Endothelial cell of hepatic sinusoid (primary cell): ENCODE measurements at regions not wholly inside any gene's neighbourhood (a gene's known extent, or its start where the extent isn't known, plus 50 kb on each side); places are given as distances from the start of the nearest gene placed in this dataset.

Experiments
- in situ Hi-C: cut with HindIII; loops from 2 replicates; pipeline ENCODE4 v1.10.0; 2017; ENCODE audit warnings: low sequenced_read_pairs

DNA sequence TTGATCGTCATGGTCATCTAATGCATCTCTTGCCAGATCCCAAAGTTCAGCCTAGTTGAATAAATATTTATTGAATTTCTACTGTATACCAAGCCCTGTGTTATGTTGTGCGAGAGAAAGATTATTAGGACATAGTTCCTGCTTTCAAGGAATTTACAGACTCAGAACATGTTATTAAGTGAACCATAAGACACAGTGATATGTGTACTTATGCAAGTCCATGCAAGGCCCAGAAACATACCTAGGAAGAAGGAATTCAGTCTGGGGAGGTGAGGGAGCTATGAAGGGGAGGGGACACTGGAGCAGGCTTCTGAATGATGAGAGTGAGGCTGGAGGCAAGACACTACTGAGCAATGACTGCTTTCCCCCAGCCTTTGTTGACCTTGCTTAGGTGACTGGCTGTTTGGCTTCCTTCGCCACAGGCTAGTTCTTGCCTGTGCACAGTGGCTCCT lies 81.4 kb downstream of the ACAA2 start:
- in situ Hi-C loops = no loop called here

DNA sequence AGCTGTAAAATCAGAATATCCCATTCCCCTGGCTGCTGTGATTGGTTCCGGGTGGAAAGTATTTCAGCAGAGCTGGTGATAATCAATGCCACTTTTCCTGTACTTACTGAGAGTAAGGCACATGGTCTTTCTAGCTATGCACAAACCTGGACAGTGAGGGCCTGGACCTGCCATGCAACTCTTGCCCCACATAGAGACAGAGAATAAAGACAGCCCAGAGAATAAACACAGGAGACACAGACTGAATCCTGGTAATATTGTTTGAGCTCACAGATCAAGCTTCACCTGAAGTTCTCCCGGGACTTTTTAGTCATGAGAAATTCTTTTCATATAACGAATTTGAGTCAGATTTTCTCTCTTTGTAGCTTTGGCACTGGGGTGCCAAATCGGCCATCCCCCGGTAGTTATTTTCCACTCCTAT lies 81.9 kb downstream of the ACAA2 start:
- in situ Hi-C loops = no loop called here

DNA sequence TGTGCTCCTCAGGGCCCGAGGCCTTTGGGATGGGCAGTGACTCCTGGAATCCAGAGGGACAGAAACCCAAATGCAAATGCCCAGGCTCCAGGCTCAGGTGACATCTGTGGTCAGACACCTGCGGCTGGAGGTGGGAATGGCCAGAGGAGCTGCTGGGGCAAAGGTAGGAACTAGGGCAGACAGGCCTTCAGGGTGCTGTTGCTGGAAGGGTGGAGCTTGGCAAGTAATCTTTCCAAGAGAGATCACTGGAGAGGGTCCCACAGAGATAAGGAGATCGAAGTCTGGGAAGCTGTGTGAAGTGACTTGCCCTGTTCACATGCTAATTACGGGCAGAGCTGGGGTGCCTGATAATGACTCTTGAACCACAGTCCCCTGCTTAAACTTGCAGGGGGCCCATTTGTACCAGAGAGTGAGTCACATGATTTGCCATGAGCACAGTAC lies 82.4 kb downstream of the ACAA2 start:
- in situ Hi-C loops = no loop called here

DNA sequence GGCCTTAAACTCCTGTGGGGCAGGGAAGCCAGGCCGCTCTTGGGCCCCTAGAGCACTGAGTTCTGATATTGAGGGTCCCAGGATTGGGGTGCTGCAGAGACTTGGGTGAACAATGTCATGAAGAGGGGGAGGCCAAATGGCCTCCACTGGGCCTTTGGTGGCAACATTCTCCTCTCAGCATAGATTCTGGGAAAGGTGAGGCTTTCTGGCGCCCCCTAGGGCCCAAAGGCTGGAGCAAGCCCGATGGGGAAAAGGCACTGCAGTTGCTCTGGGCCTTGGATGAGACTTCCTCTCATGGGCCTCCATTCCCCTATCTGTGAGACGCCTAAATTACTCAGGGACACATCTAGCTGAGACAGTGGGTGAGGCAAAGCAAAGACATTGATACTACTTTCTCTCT lies 84.8 kb downstream of the ACAA2 start:
- in situ Hi-C loops = no loop called here

DNA sequence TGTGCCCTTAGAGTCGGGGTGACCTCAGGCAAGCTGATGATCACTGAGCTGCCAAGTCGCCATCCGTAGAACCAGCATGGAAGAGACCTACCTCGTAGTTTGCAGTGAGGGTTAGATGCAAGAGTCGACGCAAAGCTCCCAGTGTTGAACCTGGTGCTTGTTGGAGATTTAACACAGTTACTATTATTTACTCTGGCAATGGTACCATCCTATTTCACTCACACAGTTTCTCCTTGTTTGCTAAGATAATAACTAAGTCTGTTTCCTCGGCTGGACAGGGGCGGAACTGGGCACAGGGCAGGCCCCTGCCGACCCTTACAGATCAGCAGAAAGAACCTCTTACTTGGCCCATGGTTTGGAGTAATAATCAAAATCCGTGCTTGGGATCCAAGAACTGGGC lies 85.5 kb downstream of the ACAA2 start:
- in situ Hi-C loops = no loop called here

DNA sequence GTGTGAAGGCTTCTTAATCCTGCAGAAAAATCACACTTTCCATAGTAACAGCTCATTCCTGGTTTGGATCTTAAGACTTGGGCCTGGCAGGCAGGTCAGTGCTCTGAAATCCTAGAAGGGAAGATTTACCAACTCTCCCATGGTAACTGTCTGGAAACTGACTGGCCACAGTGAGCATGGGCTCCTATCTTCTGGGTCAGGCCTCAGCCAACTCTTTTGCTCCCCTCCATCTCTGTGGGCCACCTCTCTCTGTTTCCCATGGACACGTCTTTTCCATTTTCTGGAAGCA lies 86.7 kb downstream of the ACAA2 start:
- in situ Hi-C loops = no loop called here

DNA sequence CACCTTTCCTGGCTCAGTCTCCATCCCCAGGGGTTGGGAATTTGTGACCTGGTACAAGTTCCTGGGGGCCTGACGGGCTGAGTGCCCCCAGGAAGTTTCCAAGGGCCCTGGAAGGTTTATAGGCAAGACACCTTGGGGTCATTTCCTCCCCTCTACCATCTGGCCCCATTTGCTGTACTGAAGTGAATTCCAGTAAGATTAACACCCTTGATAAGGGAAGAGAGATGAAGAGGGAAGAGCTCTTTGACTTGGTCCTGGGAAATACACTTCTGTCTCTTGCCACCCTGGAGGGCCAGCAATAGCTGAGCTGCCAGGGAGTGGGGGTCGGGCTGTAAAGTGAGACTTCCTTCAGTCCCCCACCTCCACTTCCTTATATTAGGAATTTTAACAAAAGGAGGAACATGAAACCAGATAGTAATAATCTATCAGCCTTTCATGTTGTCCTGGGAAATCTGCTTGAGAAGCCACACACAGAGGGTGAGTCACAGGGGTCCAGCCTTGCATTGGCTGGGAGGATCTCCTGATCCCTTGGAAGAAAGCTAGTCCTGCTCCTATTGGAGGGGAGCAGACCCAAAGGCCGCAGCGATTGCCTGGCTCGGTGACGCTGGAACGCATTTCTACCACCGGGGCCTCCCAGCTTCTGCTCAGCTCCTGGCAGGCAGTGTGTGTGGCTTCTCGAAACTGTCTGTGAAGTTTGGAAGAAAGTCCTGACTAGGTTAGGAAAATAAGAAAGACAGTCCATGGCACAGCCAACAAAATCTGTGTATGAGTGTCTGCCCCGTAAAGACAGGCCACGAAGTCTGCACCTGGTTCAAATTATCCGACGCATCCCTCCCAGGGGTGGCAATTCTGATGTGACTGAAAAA lies 87.3 kb downstream of the ACAA2 start:
- in situ Hi-C loops = no loop called here

DNA sequence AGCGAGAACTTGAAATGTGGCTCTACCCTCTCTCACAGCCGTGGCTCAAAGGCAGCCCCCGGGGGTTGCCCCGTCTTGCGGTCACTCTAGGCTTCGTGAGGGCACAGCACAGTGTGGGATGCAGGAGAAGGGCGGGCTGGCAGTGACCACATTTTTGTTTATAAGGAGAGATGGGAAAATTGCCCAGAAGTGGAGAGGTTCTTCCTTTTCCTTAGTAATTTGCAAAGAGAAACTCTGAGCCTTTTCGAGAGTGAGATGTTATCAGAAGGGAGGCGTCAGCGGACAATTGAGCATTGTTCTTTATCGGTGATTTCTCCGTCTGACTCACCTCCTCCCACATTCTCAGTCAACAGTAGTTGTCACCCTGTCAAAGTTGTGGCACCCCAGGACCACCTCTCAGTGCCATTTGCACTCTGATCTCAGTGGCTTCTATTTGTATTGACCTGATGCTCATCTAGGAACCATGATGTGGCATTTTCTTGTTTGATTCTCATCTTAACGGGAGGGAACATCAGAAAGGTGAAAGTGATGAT lies 89.6 kb downstream of the ACAA2 start:
- in situ Hi-C loops = loop anchor here (5.0 kb wide), 2 partner anchors 46 to 96 kb away; no protein-coding TSS in a partner anchor

DNA sequence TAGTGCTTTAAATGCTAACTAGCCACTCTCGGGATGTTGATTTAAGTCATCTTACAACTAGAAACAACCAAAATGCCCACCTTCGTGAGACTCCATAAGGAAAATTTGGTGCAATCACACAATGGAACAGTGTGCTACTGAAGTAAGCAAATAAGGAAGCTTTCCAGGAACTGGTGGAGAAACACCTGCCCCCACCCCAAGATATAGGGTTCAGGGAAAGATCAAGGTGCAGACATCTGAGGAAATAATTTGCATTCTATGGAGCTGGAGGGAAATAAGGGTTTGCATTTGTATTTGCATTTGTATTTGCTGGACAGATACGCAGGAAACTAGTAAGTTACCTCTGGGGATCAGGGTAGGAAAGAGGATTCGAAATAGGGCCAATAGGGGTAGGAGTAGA lies 90.9 kb downstream of the ACAA2 start:
- in situ Hi-C loops = loop anchor here (5.0 kb wide), 2 partner anchors 45 to 95 kb away; no protein-coding TSS in a partner anchor

DNA sequence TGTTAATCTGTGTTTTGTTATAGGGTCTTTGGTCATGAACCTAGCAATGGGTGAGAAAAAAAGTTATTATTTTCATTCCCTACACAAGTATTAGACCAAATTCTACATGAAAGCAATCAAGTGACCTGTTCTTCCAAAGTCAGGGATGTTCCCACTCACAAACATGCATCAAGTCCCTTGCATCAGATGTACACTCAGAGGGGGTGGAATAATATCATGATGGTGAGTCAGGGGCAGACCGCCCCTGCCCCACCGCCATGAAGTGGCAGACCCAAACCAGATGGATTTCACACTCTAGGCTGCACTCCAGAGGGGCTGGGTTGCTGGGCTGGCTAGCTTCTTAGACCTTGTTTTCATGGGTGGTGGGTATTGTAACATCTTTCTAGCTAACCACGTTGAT lies 91.4 kb downstream of the ACAA2 start:
- in situ Hi-C loops = loop anchor here (5.0 kb wide), 2 partner anchors 45 to 95 kb away; no protein-coding TSS in a partner anchor

DNA sequence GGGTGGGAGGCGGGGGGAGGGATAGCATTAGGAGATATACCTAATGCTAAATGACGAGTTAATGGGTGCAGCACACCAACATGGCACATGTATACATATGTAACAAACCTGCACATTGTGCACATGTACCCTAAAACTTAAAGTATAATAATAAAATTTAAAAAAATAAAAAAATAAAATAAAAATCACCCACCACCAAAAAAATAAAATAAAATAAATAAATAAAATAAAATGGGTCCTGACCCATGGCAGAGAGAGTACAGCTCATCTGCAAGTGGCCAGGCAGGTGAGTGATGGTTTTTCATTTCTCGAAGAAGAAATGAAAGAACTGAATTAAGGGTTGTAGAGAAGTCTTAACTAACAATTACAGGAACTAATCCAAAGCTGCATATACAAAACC lies 92.4 kb downstream of the ACAA2 start:
- in situ Hi-C loops = loop anchor here (5.0 kb wide), 2 partner anchors 44 to 94 kb away; no protein-coding TSS in a partner anchor

DNA sequence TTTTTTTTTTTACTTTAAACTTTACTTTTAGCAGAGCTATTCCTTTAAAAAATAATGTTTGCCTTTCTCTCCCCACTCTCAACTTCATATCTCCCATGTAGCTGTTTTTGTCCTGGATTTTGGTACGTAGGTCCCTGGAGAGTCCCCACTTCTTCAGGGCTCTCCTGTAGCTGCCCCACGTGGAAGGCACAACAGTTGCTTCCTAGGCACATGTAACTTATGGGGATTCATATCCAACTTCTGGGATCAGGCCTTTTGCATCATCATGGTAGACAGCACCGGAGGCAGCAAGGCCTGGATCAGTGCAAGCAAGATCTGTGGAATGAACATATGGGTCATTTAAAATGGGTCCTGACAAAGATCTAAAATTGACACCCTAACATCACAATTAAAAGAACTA lies 95.7 kb downstream of the ACAA2 start:
- in situ Hi-C loops = no loop called here

DNA sequence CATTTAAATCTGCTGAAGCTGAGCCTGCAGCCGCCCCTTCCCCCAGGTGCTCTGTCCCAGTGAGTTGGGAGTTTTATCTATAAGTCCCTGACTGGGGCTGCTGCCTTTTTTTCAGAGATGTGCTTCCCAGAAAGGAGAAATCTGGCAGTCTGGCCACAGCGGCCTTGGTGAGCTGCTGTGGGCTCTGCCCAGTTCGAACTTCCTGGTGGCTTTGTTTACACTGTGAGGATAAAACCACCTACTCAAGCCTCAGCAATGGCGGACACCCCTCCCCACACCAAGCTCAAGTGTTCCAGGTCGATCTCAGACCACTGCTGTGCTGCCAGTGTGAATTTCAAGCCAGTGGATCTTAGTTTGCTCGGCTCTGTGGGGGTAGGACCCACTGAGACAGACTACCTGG lies 97.3 kb downstream of the ACAA2 start:
- in situ Hi-C loops = no loop called here

DNA sequence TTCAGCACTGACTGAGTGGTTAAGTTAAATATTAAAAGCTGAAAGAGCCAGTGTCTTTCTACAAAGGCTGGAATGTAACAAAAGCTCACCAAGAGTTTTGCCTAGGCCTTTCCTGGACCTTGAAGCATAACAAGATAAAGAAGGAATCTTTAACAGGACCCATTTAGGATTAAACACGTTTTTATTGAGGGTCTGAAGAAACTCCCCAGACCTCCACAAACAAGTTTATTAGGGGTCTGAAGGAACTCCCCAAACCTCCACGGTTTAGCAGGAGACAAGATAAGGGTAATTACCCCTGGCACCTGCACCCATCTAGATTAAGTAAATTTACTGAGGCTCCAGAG lies 104.0 kb downstream of the ACAA2 start:
- in situ Hi-C loops = no loop called here

DNA sequence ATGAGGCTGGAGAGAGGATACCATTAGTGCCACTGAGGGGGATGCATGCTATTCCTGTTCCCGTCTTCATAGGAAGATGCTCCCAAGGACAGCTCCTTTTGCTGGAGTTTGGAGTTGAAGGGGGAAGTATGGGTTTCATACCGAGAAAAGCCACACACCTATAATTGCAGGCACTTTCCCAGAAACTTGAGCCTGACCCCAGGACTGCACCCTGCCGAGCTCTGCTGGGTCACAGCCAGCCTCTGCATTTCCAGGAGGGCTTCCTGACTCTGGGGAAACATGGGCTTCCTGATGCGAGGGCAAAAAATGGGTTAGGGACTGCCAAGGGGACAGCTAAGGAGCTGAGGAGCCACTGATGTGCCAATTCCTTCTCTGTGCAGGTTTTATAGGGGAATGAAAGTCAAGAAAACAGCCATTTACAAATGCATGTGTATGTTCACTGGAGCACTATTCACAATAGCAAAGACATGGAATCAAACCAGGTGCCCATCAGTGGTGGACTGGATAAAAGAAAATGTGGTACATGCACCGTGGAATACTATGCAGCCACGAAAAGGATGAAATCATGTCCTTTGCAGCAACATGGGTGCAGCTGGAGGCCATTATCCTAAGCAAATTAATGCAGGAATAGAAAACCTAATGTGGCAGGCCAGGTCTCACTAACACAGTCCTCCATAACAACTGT lies 104.5 kb downstream of the ACAA2 start:
- in situ Hi-C loops = no loop called here

DNA sequence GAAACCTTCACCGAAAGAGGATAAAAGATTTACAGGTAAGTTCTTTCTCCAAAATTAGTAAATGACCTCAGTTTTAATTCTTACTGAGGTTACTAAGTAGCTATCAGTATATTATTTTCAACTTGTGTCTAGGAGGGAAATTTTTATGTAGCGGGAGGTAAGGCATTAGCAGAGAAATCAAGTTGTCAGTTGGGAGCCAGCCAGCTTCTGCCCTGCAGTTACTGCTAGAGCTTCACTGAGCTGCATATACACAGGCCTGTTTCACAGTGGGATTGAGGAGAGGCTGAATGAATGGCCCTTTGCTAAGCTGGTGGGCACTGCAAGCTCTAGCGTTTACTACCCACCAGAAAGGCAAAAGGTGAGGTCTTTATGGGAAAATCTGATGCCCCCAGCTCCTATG lies 105.7 kb downstream of the ACAA2 start:
- in situ Hi-C loops = no loop called here

DNA sequence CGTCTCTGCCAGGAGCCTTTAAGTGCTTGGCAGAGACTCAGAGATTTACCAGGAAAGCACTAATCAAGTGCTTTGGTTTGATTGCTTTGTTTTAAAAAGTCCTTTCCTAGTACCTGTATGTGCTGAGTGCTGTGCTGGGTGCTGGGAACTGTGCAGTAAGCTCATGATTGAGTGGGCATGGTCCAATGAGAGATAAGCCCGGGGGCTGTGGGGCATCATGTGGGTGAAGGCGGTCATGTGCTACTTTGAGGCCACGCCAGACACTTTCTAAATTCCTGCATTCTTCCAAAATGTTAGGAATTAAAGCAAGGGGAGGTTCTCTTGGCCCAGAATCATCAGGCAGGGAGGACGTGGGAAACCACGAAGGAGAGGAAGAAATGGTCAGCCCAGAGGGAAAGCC lies 109.0 kb downstream of the ACAA2 start:
- in situ Hi-C loops = no loop called here

DNA sequence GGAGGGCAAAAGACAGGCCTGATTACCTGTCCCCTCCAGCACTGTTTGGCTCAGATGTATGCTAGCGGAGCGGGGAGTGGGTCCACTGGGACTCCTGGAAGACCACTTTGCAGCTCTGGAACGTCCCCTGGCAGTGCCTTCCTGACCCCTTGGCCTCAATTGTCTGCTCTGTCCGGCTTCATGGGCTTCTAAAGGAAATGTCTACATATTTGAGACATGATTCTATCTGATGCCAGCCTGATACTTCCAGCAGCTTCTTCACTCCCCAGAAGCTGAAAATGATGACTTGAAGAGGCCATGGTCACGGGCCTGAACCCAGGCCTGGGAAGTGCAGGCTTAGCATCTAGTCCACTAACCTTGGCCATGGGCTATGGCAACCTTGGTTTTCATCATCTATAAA lies 112.1 kb downstream of the ACAA2 start:
- in situ Hi-C loops = no loop called here

DNA sequence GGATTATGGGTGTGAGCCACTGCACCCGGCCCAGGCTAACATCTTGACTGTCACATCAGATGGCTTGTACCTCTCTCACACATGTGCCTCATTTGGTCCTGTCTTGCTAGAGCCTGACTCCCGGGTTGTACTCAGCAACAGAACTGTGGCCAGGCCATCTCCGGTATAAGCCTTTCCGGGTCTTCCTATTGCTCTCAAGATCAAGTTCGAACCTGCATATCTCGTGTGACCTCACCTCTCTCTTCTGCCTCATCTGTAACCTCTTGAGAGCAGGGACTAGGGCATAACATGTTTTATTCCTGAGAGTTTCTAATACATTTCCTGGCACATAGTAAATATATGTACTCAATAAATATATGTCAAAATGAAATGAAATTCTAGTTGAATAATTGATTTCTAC lies 114.0 kb downstream of the ACAA2 start:
- in situ Hi-C loops = no loop called here

DNA sequence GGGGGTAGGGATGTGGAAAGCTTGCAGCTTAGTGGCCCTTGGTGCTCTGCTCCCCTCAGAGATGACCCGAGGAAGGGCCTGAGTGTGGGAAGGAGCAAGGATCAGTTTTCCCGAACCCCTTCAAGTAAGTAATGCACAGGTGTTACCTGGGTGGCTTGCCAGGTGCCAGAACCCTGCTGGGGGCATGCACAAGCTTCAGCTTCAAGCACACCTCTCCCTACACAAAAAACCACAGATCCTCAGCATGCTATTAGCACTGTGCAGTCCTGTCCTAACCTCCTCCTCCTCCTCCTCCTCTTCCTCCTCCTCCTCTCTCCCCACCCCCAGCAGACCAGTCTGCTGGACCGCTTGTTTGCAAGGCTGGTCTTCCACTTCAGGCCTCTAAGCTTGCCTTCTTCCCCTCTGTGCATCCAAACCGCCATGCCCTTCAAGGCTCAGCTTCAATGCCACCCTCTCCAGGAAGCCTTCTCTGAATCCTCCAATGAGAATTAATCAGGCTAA lies 114.8 kb downstream of the ACAA2 start:
- in situ Hi-C loops = no loop called here

DNA sequence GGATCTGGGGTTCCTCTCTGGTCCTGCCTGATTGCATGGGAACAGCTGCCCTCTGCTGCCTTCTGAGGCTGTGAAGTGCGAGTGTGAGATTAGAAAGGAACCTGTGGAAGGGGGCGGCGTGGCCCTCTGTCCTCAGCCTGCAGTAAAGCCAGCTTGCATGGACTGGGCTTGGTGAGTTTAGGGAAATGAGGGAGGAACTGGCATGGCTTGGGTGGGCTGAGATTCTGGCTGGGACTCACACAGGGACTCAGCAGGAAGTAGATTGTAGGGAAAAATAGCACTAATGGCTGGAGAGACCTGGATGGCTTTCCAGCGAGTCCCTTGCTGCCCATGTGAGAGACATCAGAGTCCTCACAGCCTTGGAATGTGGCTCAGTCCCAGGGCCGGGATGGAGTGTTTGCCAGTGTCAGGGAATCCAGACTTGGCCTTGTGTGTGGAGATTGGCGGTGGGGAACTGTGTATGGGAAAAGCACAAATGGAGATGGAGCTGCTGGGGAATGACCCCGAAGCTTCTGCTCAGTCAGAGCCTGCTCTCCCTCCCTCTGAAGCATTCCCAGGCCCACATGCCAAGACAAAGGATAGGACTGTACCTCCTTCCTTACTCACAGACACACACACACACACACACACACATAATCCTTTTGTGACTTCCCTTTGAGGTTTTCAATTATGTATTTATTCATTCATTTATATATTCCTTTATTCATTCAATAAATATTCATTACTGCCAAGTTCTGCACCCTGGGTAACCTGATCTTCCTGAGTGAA lies 115.4 kb downstream of the ACAA2 start:
- in situ Hi-C loops = no loop called here
